Erythroblast (primary cell): ENCODE measurements at regions not wholly inside any gene's neighbourhood (a gene's known extent, or its start where the extent isn't known, plus 50 kb on each side); places are given as distances from the start of the nearest gene placed in this dataset.

Experiments
- DNase-seq, 2 experiments: peaks; one replicate each; lab custom pipeline; 2025; lab: John Stamatoyannopoulos, UW
- GATA1 ChIP-seq: IDR thresholded peaks from 2 replicates; pipeline ENCODE4 v1.6.1; 2011; ENCODE audit warnings: low read depth, mild to moderate bottlenecking, control low read depth, low read length, moderate library complexity
- POLR2A ChIP-seq: IDR thresholded peaks from 2 replicates; pipeline ENCODE4 v1.6.1; 2011; ENCODE audit warnings: mild to moderate bottlenecking, low read length

- TF ChIP-seq POLR2A (no peak), GATA1 (no peak)
- DNase-seq = no peak
These were observed 151.8 kb upstream of the RAB4A start for GRCh38 chr1:229119161-229119560.

GRCh38 chr1:229119876-229120275 is 151.0 kb upstream of the RAB4A start:
- no peak for DNase-seq
- no peak for TF ChIP-seq GATA1
- TF ChIP-seq POLR2A = no peak

GRCh38 chr1:229121845-229122436 is 149.0 kb upstream of the RAB4A start:
- no peak for DNase-seq
- TF ChIP-seq POLR2A (no peak), GATA1 (no peak)

- TF ChIP-seq GATA1 (no peak), POLR2A (no peak)
- DNase-seq = no peak
These were observed 148.3 kb upstream of the RAB4A start for GRCh38 chr1:229122606-229123005.

GRCh38 chr1:229124116-229124515 is 146.8 kb upstream of the RAB4A start:
- DNase-seq = no peak
- no peak for TF ChIP-seq POLR2A
- no peak for TF ChIP-seq GATA1

- TF ChIP-seq POLR2A (no peak), GATA1 (no peak)
- no peak for DNase-seq
These were observed 146.3 kb upstream of the RAB4A start for GRCh38 chr1:229124520-229125124.

- DNase-seq = no peak
These were observed 143.6 kb upstream of the RAB4A start for GRCh38 chr1:229127301-229127700.

GRCh38 chr1:229128066-229128608 is 142.8 kb upstream of the RAB4A start:
- TF ChIP-seq POLR2A = no peak
- TF ChIP-seq GATA1 = no peak
- no peak for DNase-seq

More at GRCh38 chr1:229127301-229127700, 143.6 kb upstream of the RAB4A start:
- TF ChIP-seq GATA1 (no peak), POLR2A (no peak)

GRCh38 chr1:229129301-229130027 is 141.4 kb upstream of the RAB4A start:
- DNase-seq = no peak
- TF ChIP-seq GATA1 (no peak), POLR2A (no peak)

- DNase-seq = no peak
- no peak for TF ChIP-seq POLR2A
- TF ChIP-seq GATA1 = no peak
These were observed 140.8 kb upstream of the RAB4A start for GRCh38 chr1:229130028-229130668.

- TF ChIP-seq GATA1 (no peak), POLR2A (no peak)
- no peak for DNase-seq
These were observed 139.4 kb upstream of the RAB4A start for GRCh38 chr1:229131243-229132105.

- no peak for DNase-seq
- no peak for TF ChIP-seq GATA1
- TF ChIP-seq POLR2A = no peak
These were observed 138.8 kb upstream of the RAB4A start for GRCh38 chr1:229132106-229132443.

GRCh38 chr1:229132706-229133105 is 138.2 kb upstream of the RAB4A start:
- DNase-seq = no peak
- TF ChIP-seq POLR2A (no peak), GATA1 (no peak)
